SW480 (cell line): ENCODE measurements at regions not wholly inside any gene's neighbourhood (a gene's known extent, or its start where the extent isn't known, plus 50 kb on each side); places are given as distances from the start of the nearest gene placed in this dataset.

Source experiments
- DNase-seq: peaks from one replicate; pipeline ENCODE4 v3.0.0-alpha.2; 2016; ENCODE audit warnings: low spot score

DNA sequence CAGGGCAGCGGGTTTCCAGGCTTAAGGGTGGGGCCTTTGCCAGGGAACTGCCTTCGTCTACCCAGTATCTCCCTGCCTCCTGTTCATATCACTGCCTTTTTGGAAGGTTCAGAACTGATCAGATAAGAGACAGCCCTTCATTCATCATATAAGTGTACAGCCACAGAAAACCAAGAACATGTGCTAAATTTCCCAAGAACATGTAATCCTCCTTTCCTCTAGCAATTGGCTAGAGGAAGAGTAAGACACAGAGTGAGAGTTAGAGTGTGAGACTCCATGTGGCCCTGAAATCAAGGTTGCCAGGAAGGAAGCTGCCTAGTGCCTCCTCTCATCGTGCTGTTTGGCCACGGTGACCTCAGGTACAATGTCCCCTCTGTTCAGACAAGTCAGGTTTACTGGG is 770.9 kb downstream of the TNS3 start:
- no peak for DNase-seq

DNA sequence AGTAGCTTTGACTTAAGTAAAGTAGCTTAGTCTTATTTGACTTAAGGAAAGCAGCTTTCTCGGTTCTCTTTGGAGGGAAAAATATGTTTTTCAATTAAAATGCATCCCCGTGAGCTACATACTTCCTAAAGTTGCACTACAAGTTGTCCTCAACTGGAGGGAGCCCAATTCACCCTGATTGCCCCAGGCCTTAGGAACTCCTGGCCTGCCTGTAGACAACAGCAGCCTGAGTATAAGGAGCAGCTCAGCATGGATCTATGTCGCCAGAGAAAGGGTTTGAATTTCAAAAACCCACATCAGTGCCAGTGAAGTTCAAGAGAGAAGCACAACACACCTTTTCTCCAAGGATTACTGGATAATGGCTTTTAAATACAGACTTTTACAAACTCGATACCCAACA is 772.0 kb downstream of the TNS3 start:
- DNase-seq, result no peak

DNA sequence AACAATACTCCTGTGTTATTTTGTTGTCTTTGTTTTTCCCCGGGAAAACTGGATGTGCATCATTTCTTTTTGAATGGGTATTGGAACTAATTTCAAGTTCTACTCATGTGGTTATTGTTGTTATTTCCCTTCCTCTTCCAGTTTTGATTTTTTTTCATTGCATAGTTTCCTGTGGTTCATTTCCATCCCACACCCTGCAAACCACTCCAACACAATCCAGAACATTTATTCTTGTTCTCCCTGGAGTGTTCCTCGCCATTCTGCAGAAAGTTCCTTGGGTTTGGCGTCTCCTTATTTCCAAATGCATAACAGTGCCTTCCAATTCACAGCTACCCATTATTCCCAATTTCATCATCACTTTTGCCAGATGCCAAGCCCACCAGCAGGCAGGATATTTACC is 775.1 kb downstream of the TNS3 start:
- DNase-seq, result no peak

DNA sequence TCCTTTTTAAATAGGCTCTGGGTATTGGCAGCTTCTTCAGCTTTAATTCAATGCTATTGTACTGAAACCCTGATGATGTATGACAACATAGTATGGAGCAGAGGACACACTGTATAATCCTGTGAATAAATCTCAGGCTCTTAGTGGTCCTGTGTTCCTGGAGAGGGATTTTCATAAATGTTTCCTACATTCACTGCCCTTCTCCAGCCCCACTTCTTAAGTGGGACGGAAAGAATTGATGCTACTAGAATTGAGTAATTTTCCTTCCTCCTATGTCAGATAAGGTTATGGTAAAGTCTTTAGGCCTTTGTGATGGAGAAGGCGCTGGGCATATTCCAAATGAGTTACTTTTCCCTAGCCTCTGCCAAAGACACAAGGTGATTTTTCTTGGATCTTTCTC is 779.4 kb downstream of the TNS3 start:
- DNase-seq, result no peak

DNA sequence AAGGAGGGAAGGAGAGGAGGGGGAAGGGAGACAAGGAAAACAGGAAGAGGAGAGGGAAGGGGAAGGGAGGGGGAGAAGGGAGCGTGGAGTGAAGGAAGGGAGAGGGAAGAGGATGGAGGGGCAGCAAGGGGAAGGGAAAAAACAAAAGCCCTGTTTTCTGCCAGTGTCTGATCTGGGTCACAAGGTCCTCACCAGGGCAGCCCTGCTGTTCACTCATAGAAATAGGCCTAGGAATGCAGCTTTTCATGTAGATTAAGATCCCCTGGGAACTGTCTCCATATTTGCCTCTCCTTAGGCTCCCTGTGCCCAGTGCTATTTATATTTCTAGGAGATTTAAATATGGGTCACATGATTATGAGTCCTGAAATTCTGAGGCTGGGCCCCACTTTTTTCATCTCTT is 790.7 kb downstream of the TNS3 start:
- no peak for DNase-seq

DNA sequence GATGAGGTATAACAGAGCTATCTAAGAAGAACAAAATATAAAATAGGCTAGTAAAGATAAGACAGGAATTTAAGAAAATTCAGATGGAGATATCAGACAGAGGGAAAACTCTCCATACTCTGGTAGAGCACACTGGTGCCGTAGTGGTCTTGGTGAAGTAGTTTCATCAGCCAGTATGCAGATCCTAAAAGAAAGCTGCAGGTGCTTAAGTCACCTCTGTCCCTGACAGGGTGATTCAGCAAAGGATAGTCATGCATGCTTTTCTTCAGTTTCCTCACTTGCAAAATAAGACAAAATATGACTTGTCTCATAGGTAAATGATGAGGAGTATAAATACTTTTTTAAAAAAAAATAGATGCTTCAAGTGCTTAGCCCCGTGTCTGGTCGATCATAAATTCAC is 794.9 kb downstream of the TNS3 start:
- no peak for DNase-seq

DNA sequence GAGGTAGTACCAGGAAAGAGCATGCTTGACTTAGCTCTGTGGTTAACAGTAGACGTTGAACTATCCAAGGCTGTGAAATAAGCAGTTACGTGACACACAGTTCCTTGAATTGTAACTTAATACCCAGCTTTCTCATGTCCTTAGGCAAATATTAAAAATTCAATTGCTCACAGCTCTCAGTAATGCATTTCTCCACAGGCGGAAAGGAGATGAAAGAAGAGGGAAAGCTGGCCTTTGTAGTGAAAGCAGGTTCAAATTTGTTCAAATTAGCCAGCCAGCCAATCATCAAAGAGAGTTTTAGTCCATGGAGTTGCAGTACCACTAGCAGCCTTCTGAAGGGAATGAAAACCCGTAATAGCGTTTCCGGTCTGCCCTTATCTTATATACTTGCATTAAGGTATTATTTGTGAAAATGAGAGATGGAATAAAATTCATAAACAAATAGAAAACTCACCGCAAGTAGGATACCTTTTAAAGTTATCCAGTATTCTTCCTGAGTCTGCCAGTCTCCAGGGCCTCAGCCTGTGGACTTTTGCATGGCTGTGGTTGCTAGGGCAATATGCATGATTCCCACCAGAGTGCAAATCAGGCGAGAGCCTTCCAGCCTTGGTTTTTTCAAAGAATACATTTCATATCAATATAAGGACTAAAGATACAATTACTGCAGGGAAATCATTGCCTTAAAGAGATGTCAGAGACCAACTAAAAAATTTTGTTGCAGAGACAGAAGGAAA is 795.5 kb downstream of the TNS3 start:
- no peak for DNase-seq

DNA sequence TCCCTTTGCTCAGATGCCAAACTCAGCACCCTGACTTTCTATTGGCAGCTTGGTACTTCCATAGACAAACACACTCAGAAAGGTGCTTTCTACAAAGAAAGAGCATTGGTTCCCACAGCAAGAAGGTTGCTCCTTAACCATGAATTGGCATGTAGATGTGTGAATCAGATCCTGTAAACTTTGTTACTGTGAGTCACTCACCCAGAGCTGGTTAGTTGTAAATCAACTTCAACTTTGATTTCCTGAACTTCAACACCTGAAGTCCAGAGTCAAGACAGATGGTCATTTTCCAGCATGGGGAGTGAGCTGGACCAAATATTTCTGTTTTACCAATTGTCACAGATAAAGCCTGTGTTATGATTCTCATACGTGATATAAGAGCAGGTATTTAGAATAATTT is 797.2 kb downstream of the TNS3 start:
- peak; percentile 33 for DNase-seq

DNA sequence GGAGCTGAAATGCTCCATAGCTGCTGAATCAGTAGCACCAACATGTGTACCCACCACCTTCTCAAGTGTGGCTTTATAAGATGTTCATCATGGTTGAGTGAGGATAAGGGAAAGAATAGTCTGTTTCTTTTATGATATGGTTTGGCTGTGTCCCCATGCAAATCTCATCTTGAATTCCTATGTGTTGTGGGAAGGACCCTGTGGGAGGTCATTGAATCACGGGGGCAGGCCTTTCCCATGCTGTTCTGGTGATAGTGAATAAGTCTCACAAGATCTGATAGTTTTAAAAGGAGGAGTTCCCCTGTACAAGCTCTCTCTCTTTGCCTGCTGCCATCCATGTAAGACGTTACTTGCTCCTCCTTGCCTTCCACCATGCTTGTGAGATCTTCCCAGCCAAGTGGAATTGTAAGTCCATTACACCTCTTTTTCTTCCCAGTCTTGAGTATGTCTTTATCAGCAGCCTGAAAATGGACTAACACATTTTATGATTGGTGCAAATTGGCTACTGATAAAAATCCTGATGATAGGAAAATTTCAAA is 799.9 kb downstream of the TNS3 start:
- no peak for DNase-seq

DNA sequence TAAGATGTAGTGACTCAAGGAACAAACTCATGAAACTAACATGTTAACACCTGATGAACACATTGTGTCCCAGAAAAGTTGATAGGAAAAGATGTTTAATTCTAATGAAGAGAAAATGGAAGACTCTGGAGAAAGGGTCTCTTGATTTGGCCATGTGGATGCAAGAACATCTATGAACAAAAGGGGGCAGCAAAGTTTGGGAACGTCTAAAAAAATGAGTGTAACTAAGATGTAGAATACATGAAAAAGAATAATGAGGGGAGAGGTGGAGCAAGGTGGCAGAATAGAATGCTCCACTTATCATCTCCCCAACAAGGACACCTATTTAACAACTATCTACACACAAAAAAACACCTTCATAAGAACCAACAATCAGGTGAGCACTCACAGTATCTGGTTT is 805.1 kb downstream of the TNS3 start:
- peak; percentile 21 for DNase-seq

DNA sequence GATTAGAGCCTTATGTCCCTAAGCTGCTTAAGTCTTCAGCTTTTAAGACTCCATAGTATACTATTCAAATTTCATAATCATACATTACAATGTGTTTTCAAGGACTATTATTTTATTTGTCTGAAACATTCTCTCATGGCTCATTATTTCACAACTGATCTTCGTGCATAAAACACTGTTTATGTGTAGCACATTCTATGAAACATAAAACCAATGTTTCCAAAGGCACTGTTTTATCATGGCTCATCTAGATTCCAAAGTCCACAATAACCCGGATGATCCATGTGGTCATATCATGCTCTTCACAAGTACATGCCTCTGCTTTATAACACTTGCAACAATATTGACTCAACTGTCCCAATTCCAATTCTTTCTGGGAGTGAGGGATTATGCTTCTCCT is 806.1 kb downstream of the TNS3 start:
- DNase-seq, result no peak

DNA sequence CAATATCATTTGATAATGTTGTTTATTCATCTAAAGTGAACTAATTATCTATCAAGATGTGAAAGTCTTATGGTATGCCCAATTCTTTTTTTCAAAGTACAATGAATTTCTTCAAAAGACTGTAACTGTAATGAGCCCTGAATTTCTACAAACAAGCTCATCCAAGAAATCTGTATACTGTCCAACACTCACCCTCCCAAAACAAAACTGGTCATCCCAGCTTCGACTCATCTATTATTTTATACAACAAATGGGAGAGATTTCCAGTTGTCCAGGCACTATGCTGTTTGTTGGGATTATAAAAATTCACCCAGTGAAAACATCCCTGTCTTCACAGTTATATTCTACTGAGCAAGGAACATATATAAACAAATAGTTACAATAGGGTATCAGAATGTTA is 806.9 kb downstream of the TNS3 start:
- DNase-seq, result no peak

DNA sequence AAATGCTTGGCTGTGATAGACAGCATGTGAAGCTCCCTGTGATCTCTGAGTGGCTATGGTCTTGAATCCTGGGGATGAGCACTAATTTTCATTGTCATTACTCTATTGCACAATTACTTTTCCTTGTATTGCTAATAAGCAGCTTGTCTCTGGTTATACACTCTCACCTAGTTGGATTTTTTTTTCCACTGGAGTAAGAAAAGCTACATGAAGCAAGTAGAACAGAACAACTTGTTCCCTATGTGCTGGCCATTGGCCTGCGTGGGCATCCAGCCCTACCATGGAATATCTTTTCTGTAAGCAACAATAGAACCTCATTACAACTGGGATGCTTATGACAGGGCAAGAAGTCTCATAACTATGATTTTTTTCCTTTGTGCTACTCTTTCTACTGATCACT is 807.4 kb downstream of the TNS3 start:
- no peak for DNase-seq

DNA sequence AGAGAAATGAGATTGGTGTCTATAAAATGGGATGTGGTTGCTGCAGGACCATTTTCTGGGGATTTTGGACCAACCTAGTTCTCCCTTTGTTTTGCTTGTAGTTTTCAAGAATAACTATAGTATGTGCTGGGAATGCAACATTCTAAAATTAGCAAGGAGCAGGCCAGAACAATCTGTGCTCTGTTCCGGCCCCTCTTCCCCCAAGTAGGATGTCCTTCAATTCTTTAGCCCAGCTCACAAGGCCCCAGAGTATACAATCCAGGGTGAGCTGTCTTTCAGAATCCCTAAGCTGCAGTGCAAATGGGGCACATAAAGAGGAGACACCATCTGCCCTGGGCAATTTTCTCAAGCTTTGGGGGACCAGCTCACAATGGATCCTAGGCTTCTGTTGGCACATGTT is 809.1 kb downstream of the TNS3 start:
- no peak for DNase-seq

DNA sequence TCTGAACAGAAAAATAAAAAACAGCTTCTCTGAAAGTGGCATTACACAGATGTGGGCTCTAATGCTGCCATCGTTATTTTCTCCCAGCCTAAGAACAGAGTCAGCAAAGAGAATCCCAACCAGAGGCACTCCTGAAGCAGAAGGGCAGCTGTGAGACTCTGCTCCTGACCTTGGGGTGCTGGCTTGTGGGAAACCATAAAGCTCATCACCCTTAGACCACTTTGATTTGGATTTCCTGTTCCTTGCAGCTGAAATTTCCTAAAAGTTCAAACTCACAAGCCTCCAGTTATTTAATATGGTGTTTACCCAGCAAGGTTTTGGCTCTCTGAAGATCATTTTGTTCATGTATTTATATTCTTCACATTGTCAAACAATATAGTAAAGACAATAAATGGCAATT is 814.8 kb downstream of the TNS3 start:
- no peak for DNase-seq

DNA sequence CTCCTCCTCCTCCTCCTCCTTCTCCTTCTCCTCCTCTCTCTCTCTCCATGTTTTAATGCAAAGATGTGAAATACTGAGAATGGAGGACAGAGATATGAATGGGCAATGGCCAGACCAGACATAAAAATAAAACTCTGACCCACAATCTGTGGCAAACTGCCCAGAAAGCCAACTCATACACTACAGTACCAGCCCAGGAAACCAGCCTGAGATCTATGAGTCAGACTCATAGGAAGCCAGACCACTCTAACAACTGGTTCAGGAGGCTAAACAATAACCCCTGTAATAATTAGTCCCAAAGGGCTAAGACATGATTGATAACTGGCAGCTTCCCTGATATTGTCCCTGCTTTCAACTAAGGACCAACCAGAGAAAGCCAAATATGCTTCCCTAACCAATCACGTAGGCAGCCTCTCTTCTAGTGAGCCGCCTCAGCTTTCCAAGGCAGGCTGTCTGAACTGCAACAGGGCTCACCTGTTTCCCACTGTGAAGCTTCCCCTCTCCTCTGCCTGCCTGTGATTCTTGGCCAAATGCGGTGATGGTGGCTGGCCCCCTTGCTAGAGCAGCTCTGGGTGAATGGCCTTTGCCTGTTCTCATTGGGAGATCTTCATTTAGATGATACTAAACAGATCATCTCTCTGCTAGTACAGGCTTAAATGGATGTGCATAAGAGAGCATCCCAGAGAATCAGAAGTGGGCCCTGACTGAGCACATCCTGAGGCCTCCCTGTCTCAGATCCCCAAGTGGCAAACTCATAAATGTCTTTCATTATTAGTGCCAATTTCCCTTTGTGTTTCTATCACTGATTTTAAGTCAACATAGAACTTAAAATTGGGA is 817.6 kb downstream of the TNS3 start:
- DNase-seq, result peak; percentile 51

DNA sequence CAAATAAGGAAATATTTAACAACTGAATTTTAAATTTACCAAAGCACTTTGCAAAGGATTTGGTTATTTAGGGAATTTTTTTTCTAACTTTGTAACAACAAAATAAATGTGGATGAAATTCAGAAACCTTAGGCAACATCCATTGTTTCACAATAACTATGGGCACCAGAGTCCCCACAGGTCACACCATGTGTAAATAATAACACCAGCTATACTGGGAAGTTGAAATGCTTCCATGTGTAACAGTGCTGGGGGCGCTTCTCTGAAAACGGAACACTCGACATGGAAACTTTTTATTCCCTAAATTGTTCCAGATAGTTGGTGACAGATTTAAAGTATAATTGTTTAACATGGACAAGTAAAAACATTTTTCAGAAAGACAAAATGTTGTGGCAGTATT is 818.6 kb downstream of the TNS3 start:
- no peak for DNase-seq

DNA sequence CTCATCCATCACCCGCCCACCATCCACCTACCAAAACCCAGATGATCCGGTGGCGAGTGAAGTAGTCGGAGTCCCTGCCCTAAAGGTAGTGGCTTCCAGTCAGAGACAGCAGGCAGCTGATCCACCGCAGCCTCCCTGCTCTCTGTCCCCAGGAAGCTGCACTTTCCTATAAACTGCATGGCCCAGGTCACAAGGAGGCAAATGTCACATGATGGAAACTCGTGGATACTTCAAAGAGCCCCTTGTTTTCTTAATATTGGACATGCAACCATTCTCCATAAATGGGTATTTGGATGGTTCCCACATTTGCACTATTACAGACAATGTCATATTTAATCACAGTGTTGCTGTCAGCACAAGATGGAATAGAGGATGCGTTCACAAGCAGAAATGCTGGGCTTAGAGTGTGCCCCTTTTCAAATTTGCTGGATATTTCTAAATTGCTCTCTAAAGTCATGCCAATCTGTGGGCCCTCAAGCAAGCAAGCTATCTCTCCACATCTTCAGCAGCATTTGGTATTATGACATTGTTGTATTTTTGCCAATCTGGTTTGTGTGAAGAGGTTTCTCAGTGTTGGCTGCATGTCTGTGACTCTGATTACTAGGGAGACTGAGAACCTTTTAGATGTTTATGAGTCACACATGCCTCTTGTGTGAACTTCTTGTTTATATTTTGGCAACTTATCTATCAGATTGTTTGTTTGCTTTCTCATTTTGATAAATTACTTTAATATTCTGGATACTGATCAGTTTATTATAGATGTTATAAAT is 822.0 kb downstream of the TNS3 start:
- no peak for DNase-seq

DNA sequence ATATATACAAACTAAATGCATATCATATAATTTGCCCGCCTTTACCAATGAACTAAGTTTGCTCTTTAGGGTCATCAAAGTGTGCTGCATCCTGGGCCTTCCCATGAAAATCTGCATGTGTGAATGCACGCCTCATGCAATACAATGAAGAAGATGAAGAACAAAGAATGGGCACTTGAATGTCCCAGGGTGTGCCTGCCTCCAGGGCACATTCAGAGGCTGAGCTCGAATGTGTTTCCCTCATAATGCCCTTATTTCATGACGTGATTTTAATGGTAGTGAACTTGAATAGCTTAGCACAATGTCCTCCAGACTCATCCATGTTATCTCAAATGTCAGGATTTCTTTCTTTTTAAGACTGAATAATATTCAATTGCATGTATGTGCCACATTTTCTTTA is 824.9 kb downstream of the TNS3 start:
- no peak for DNase-seq

DNA sequence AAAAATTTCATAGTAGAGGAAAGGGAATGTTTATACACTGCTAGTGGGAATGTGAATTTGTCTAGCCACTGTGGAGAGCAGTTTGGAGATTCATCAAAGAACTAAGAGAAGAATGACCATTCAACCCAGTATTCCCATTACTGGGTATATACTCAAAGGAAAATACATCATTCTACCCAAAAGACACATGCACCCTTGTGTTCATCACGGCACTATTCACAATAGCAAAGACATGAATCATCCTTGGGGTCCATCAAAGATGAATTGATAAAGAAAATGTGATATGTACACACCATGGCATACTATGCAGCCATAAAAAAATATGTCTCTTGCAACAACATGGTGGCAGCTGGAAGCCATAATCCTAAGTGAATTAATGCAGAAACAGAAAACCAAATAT is 825.7 kb downstream of the TNS3 start:
- DNase-seq, result no peak

DNA sequence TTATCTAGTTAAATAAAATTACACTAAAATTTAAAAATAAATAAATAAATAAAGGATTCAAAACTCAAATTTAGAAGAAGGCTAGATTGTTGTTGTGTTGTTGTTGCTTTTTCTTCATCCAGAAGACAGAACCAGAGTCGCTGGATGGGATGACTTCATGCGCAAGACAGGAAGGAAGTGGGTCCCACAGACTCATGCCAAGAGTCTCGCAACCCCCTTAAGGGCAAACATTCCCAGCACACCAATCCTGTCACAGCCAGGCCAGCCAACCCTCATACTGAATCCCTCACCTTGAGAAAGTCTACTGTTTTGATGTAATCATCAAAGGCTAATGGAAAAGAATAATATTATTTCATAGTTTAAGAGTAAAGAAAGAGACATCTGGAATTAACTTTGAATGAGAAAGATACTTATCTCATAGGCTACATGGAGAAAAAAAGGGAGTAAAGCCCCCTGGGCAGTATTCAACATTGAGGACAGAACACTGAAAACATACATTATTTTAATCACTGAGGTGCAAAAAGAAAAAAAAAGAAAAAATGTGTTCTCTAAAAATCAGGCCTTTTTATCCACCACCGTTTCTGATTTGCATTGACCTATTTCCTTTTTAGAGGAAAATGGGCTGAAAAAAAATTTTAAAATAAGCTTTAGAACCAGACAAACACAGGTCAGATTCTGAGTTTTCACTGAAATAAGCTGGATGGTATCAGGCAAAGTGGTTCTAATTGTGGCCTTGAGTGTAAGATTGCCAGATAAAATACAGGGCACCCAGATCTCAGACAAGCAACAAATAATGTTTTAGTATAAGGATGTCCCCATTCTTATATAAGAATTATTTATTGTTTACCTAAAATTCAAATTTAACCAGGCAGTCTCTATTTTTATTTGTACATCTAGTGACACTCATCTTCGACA is 826.5 kb downstream of the TNS3 start:
- no peak for DNase-seq
